A549 (cell line): ENCODE measurements at regions not wholly inside any gene's neighbourhood (a gene's known extent, or its start where the extent isn't known, plus 50 kb on each side); places are given as distances from the start of the nearest gene placed in this dataset.

Source experiments
- HMGXB4 ChIP-seq: fragments of 250-450 bp; sonication (Bioruptor Pico); IDR thresholded peaks from 2 replicates; pipeline ENCODE4 v1.5.0; 2021; ENCODE audit warnings: mild to moderate bottlenecking, moderate library complexity, borderline replicate concordance
- POLR2A ChIP-seq: IDR thresholded peaks from 2 replicates; pipeline ENCODE4 v1.6.1; 2012; ENCODE audit warnings: mild to moderate bottlenecking, low read length
- RAD21 ChIP-seq, 2 experiments: fragments of >200 bp in 1 of 2; sonication (Bioruptor Twin) in 1 of 2; formaldehyde crosslinking in 1 of 2; IDR thresholded peaks in 1 of 2; conservative IDR thresholded peaks in 1 of 2; 2 replicates in 1 of 2; 3 replicates in 1 of 2; pipeline ENCODE4 v1.6.1; 2012 to 2018; ENCODE audit warnings: inconsistent platforms in 1 of 2
- RARB ChIP-seq: fragments of 250-450 bp; sonication (Bioruptor Pico); IDR thresholded peaks from 2 replicates; pipeline ENCODE4 v1.8.0; 2021; ENCODE audit warnings: mild to moderate bottlenecking, moderate library complexity

DNA sequence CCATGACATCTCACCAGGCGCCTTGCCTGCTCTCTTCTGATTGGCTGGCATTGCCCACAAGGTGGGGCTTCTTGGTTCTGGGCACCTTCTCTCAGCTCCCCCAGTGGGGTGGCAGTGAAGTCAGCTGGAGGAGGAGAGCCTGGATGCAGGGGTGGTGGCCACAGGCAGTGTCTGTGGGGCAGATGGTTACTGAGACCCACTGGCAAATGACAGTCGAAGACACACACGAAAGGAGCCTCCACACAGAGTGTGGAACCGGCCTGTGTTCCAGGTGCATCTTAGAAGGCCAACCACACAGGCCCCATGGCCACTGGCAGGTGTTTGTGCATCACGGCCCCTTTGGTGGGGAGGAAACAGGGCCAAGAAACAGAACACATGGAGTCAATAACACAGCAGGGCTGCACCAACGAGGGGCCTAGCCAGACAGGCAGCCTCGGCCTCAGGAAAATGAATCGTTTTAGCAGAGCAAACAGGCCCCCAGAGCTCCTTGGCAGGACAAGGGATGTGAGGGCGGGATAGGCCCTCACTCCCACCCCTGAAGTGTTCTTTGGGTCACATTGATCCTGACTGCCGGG is 683.4 kb downstream of the TBC1D22A start:
- no peak for TF ChIP-seq HMGXB4 (CRISPR knock-in tag)
- TF ChIP-seq RAD21 (conservative IDR thresholded peaks at IDR 0.05 in 1 of 2, IDR thresholded peaks at IDR 0.05 in 1 of 2) = no peak
- no peak for TF ChIP-seq POLR2A
- TF ChIP-seq RARB (CRISPR knock-in tag) = no peak
